DOHH2 (cell line): ENCODE measurements at regions not wholly inside any gene's neighbourhood (a gene's known extent, or its start where the extent isn't known, plus 50 kb on each side); places are given as distances from the start of the nearest gene placed in this dataset.

Source experiments
- H3F3A ChIP-seq: fragments of 200-600 bp; sonication (generic), shearing (Covaris generic); 2 replicates; pipeline ENCODE4 v1.6.0; 2016; ENCODE audit warnings: antibody characterized with exemption, mild to moderate bottlenecking; ENCODE audit not compliant: control insufficient read depth, insufficient read depth
- H3K27ac ChIP-seq: fragments of 200-600 bp; sonication (generic); 2 replicates; pipeline ENCODE4 v1.5.1; 2014; ENCODE audit warnings: low read depth, mild to moderate bottlenecking, low read length, moderate library complexity
- H3K27me3 ChIP-seq: fragments of 200-600 bp; sonication (generic); 2 replicates; pipeline ENCODE4 v1.6.1; 2014; ENCODE audit warnings: mild to moderate bottlenecking, low read length, mixed read lengths; ENCODE audit not compliant: control insufficient read depth
- H3K36me3 ChIP-seq: fragments of 200-600 bp; sonication (generic); 2 replicates; pipeline ENCODE4 v1.6.1; 2014; ENCODE audit warnings: mild to moderate bottlenecking, low read length, moderate library complexity, mixed read lengths; ENCODE audit not compliant: control insufficient read depth
- H3K4me1 ChIP-seq: fragments of 200-600 bp; sonication (generic); 2 replicates; pipeline ENCODE4 v1.6.1; 2014; ENCODE audit warnings: mild to moderate bottlenecking, low read length, mixed read lengths; ENCODE audit not compliant: control insufficient read depth
- H3K4me2 ChIP-seq: fragments of 200-600 bp; sonication (generic); 2 replicates; pipeline ENCODE4 v1.6.0; 2014; ENCODE audit warnings: mild to moderate bottlenecking, low read length, moderate library complexity
- H3K4me3 ChIP-seq: fragments of 200-600 bp; sonication (generic); 2 replicates; pipeline ENCODE4 v1.5.1; 2014; ENCODE audit warnings: mild to moderate bottlenecking, low read length, mixed read lengths
- H3K79me2 ChIP-seq: fragments of 200-600 bp; sonication (generic); 2 replicates; pipeline ENCODE4 v1.6.1; 2014; ENCODE audit warnings: mild to moderate bottlenecking, low read length, mixed read lengths; ENCODE audit not compliant: control insufficient read depth
- H3K9me2 ChIP-seq: fragments of 200-600 bp; sonication (generic); replicated peaks from 2 replicates; pipeline ENCODE4 v1.6.1; 2014; ENCODE audit warnings: mild to moderate bottlenecking, low read length, mixed read lengths; ENCODE audit not compliant: control insufficient read depth
- H3K9me3 ChIP-seq: fragments of 200-600 bp; sonication (generic); 2 replicates; pipeline ENCODE4 v1.6.1; 2014; ENCODE audit warnings: antibody characterized with exemption, low read length, mixed read lengths; ENCODE audit not compliant: control insufficient read depth, insufficient read depth
- H4K20me1 ChIP-seq: fragments of 200-600 bp; sonication (generic); 2 replicates; pipeline ENCODE4 v1.6.0; 2014; ENCODE audit warnings: low read depth, mild to moderate bottlenecking, antibody characterized with exemption, low read length, moderate library complexity; ENCODE audit not compliant: control insufficient read depth, insufficient read depth
- CTCF ChIP-seq: fragments of 200-600 bp; sonication (generic); IDR thresholded peaks from one replicate; pipeline ENCODE4 v1.5.1; 2014; ENCODE audit warnings: antibody characterized with exemption, mild to moderate bottlenecking, low read depth, low read length; ENCODE audit not compliant: poor library complexity, severe bottlenecking
- EZH2phosphoT487 ChIP-seq: fragments of 200-600 bp; sonication (generic); IDR thresholded peaks from 2 replicates; pipeline ENCODE4 v1.6.1; 2017; ENCODE audit warnings: borderline replicate concordance, mild to moderate bottlenecking, antibody characterized with exemption, low read length, moderate library complexity, mixed read lengths

- no peaks in the 10 kb centered on the region for H4K20me1 ChIP-seq
- H3K79me2 ChIP-seq, result no peaks in the 10 kb centered on the region
- H3K36me3 ChIP-seq, result no peaks in the 10 kb centered on the region
- no peak overlapping the region for H3K4me3 ChIP-seq
- TF ChIP-seq EZH2phosphoT487 (no peak), CTCF (no peak)
- H3K9me3 ChIP-seq, result no peaks in the 10 kb centered on the region
- H3K27me3 ChIP-seq, result no peaks in the 10 kb centered on the region
- no peaks in the 10 kb centered on the region for H3F3A ChIP-seq
- no peaks in the 10 kb centered on the region for H3K9me2 ChIP-seq
- H3K4me2 ChIP-seq, result no peak overlapping the region
- H3K4me1 ChIP-seq, result no peaks in the 10 kb centered on the region
- no peak overlapping the region for H3K27ac ChIP-seq
Observed at GRCh38 chr12:115204957-115205754, 521.2 kb upstream of the TBX3 start.

GRCh38 chr12:115203701-115204100, 519.7 kb upstream of the TBX3 start:
- no peaks in the 10 kb centered on the region for H3K9me2 ChIP-seq
- H3K9me3 ChIP-seq, result no peaks in the 10 kb centered on the region
- H3K27me3 ChIP-seq, result no peaks in the 10 kb centered on the region
- no peaks in the 10 kb centered on the region for H3K36me3 ChIP-seq
- H3F3A ChIP-seq, result no peaks in the 10 kb centered on the region
- H4K20me1 ChIP-seq, result no peaks in the 10 kb centered on the region
- no peak overlapping the region for H3K4me3 ChIP-seq
- no peak overlapping the region for H3K27ac ChIP-seq
- no peaks in the 10 kb centered on the region for H3K79me2 ChIP-seq
- TF ChIP-seq EZH2phosphoT487 (no peak), CTCF (no peak)
- no peak overlapping the region for H3K4me2 ChIP-seq
- H3K4me1 ChIP-seq, result no peaks in the 10 kb centered on the region

- Histone ChIP-seq H3K27me3 (no peaks in the 10 kb centered on the region), H3K27ac (no peak overlapping the region), H3K9me3 (no peaks in the 10 kb centered on the region), H3F3A (no peaks in the 10 kb centered on the region), H4K20me1 (no peaks in the 10 kb centered on the region), H3K36me3 (no peaks in the 10 kb centered on the region), H3K9me2 (no peaks in the 10 kb centered on the region), H3K4me1 (no peaks in the 10 kb centered on the region), H3K4me2 (no peak overlapping the region), H3K79me2 (no peaks in the 10 kb centered on the region), H3K4me3 (no peak overlapping the region)
- no peak for TF ChIP-seq CTCF
- TF ChIP-seq EZH2phosphoT487, result no peak
Observed at GRCh38 chr12:115201966-115202365, 518.0 kb upstream of the TBX3 start.
